ENCODE measurements at regions not wholly inside any gene's neighbourhood (a gene's known extent, or its start where the extent isn't known, plus 50 kb on each side); places are given as distances from the start of the nearest gene placed in this dataset.

DNA sequence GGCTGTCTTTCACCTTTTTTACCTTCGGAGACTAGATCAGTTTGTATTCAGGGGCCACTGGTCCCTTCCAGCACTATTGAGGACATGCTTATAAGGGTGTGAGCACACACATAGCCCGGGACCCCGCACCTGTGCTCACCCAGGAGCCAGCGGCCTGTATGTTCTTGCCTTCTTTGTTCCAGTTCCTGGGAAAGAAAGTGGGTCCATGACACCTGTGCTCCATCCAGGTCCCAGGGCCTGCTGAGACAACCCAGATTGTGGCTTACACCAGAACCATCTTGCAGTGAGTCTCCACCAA lies 207.8 kb downstream of the TOMM20 start:
- Histone ChIP-seq H3K9me3 (ENCODE audit: control insufficient read depth, insufficient read depth, low read depth, low read length) (no peaks in the 10 kb centered on the region), H3K4me3 (ENCODE audit: low read depth, low read length) (no peak overlapping the region), H3K4me1 (ENCODE audit: control insufficient read depth, insufficient read depth, low read length) (peaks cover 11% of the 10 kb centered on the region; the same call in 1 of the 2 replicates), H3K27ac (ENCODE audit: extremely low read depth, low read depth, low read length) (no peak overlapping the region), H3K36me3 (ENCODE audit: control insufficient read depth in 2 of 2, insufficient read depth in 1 of 2, low read length in 2 of 2) (no peaks in the 10 kb centered on the region)
- ChIA-PET POLR2A (no interaction called here), CTCF (no interaction called here)
- no peak for TF ChIP-seq ZEB2 (tag by site-specific recombination; IDR thresholded peaks at IDR 0.05)

GRCh38 chr1:234920136-234920842 lies 208.3 kb downstream of the TOMM20 start:
- TF ChIP-seq ZNF544 (tag by site-specific recombination; IDR thresholded peaks at IDR 0.05) (no peak), ZNF664 (tag by site-specific recombination; IDR thresholded peaks at IDR 0.05) (no peak)
- POLR2A ChIA-PET, result no interaction called here
- Histone ChIP-seq H3K4me3 (ENCODE audit: low read depth, low read length) (no peak overlapping the region), H3K9me3 (ENCODE audit: control insufficient read depth, insufficient read depth, low read depth, low read length) (no peaks in the 10 kb centered on the region), H3K36me3 (ENCODE audit: control insufficient read depth in 2 of 2, insufficient read depth in 1 of 2, low read length in 2 of 2) (no peaks in the 10 kb centered on the region), H3K4me1 (ENCODE audit: control insufficient read depth, insufficient read depth, low read length) (peaks cover 11% of the 10 kb centered on the region; the same call in 1 of the 2 replicates), H3K27ac (ENCODE audit: extremely low read depth, low read depth, low read length) (no peak overlapping the region)
- CTCF ChIA-PET, result no interaction called here

- TF ChIP-seq ZBTB17 (tag by site-specific recombination; IDR thresholded peaks at IDR 0.05), result no peak
- TF ChIP-seq ZNF335 (tag by site-specific recombination; conservative IDR thresholded peaks at IDR 0.05), result peak; percentile 44; the same call in 1 of the 2 replicates
- H3K4me1 ChIP-seq (ENCODE audit: control insufficient read depth, insufficient read depth, low read length), result peaks cover 11% of the 10 kb centered on the region; the same call in 1 of the 2 replicates
- peak overlapping the region; percentile 33; the same call in 1 of the 2 replicates for H3K27ac ChIP-seq (ENCODE audit: extremely low read depth, low read depth, low read length)
- H3K9me3 ChIP-seq (ENCODE audit: control insufficient read depth, insufficient read depth, low read depth, low read length), result no peaks in the 10 kb centered on the region
- ChIA-PET POLR2A (no interaction called here), CTCF (interaction anchor here (0.8 to 1.1 kb wide), 2 partner anchors 9 to 152 kb away, joined by 3 read pairs; no protein-coding TSS in a partner anchor)
- H3K4me3 ChIP-seq (ENCODE audit: low read depth, low read length), result no peak overlapping the region
- H3K36me3 ChIP-seq (ENCODE audit: control insufficient read depth in 2 of 2, insufficient read depth in 1 of 2, low read length in 2 of 2), result no peaks in the 10 kb centered on the region
Observed at GRCh38 chr1:234918961-234919761, 209.5 kb downstream of the TOMM20 start.

- ChIA-PET CTCF (interaction anchor here (0.8 to 1.1 kb wide), 3 partner anchors 10 to 431 kb away, joined by 3 read pairs; no protein-coding TSS in a partner anchor), POLR2A (no interaction called here)
Observed at GRCh38 chr1:234918181-234918841, 210.3 kb downstream of the TOMM20 start.

DNA sequence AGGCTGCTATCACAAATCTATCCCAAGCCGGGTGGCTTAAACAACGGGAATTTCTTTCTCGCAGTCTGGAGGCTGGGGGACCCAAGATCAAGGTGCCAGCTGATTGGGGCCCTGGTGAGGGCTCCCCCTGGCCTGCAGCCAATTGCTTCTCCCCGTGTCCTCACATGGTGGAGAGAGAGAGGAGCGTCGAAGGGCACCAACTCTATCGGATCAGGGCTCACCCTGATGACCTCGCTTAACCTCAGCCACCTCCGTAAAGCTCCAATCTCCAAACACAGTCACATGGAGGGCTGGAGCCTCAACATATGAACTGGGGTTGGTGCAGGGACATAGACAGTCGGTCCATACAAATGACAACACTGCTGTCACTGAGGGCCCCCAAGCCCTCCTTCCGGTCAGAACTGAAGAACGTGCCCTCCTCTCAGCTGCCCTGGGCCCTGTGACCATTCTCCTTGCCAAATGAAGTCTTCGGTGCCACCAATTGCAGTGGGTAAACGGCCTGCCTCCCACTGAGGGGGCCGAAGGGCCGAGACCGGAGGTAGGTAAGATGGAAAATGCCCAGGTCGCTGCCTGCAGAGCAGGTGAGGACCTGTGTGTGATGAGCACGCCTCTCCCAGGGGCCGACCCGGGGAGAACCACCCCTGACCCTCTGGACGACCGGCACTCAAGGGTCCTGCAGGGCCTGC lies 211.0 kb downstream of the TOMM20 start:
- H3K36me3 ChIP-seq (ENCODE audit: control insufficient read depth in 2 of 2, insufficient read depth in 1 of 2, low read length in 2 of 2), result no peaks in the 10 kb centered on the region
- CTCF ChIA-PET, result interaction anchor here (0.9 kb wide), 1 partner anchor 430 kb away, joined by 3 read pairs; no protein-coding TSS in a partner anchor
- H3K27ac ChIP-seq (ENCODE audit: extremely low read depth, low read depth, low read length), result 0 out of 2 replicates have a peak overlapping the region, but pooled peaks have one; percentile 4
- TF ChIP-seq KLF1 (tag by site-specific recombination; IDR thresholded peaks at IDR 0.05) (no peak), ZNF623 (tag by site-specific recombination; IDR thresholded peaks at IDR 0.05) (no peak), YY1 (tag by site-specific recombination; IDR thresholded peaks at IDR 0.05) (0 out of 2 replicates have a peak, but pooled peaks have one; percentile 1), PBX3 (CRISPR knock-in tag; IDR thresholded peaks at IDR 0.05) (0 out of 2 replicates have a peak, but pooled peaks have one; percentile 35)
- TF ChIP-seq, protein P1, sequence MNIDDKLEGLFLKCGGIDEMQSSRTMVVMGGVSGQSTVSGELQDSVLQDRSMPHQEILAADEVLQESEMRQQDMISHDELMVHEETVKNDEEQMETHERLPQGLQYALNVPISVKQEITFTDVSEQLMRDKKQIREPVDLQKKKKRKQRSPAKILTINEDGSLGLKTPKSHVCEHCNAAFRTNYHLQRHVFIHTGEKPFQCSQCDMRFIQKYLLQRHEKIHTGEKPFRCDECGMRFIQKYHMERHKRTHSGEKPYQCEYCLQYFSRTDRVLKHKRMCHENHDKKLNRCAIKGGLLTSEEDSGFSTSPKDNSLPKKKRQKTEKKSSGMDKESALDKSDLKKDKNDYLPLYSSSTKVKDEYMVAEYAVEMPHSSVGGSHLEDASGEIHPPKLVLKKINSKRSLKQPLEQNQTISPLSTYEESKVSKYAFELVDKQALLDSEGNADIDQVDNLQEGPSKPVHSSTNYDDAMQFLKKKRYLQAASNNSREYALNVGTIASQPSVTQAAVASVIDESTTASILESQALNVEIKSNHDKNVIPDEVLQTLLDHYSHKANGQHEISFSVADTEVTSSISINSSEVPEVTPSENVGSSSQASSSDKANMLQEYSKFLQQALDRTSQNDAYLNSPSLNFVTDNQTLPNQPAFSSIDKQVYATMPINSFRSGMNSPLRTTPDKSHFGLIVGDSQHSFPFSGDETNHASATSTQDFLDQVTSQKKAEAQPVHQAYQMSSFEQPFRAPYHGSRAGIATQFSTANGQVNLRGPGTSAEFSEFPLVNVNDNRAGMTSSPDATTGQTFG (tag by site-specific recombination; IDR thresholded peaks at IDR 0.05; ENCODE audit: borderline replicate concordance), result no peak
- POLR2A ChIA-PET, result no interaction called here
- no peak overlapping the region for H3K4me3 ChIP-seq (ENCODE audit: low read depth, low read length)
- no peaks in the 10 kb centered on the region for H3K9me3 ChIP-seq (ENCODE audit: control insufficient read depth, insufficient read depth, low read depth, low read length)
- peaks cover 11% of the 10 kb centered on the region; the same call in 1 of the 2 replicates for H3K4me1 ChIP-seq (ENCODE audit: control insufficient read depth, insufficient read depth, low read length)

More at GRCh38 chr1:234918181-234918841, 210.3 kb downstream of the TOMM20 start:
- TF ChIP-seq HOXD13 (CRISPR knock-in tag; IDR thresholded peaks at IDR 0.05; ENCODE audit: borderline replicate concordance), result peak; percentile 37; the same call in 1 of the 2 replicates
- TF ChIP-seq ZNF26 (tag by site-specific recombination; IDR thresholded peaks at IDR 0.05), result no peak
- H3K9me3 ChIP-seq (ENCODE audit: control insufficient read depth, insufficient read depth, low read depth, low read length), result no peaks in the 10 kb centered on the region
- no peaks in the 10 kb centered on the region for H3K36me3 ChIP-seq (ENCODE audit: control insufficient read depth in 2 of 2, insufficient read depth in 1 of 2, low read length in 2 of 2)
- H3K4me3 ChIP-seq (ENCODE audit: low read depth, low read length), result no peak overlapping the region
- peaks cover 11% of the 10 kb centered on the region; the same call in 1 of the 2 replicates for H3K4me1 ChIP-seq (ENCODE audit: control insufficient read depth, insufficient read depth, low read length)
- H3K27ac ChIP-seq (ENCODE audit: extremely low read depth, low read depth, low read length), result peak overlapping the region; percentile 33; the same call in 1 of the 2 replicates

Measured in HEK293 (cell line).